GM18517 (cell line): ENCODE measurements at regions not wholly inside any gene's neighbourhood (a gene's known extent, or its start where the extent isn't known, plus 50 kb on each side); places are given as distances from the start of the nearest gene placed in this dataset.
"Not testable (repeated sequence)": the region's sequence is repeated elsewhere in the genome, so short reads cannot be mapped to it uniquely, and the experiment has no call there.

Source experiments
- ATAC-seq: cut with Tn5 transposase; IDR thresholded peaks from one replicate; pipeline ENCODE4 v1.9.1; 2021; ENCODE audit warnings: mild to moderate bottlenecking, moderate library complexity; ENCODE audit not compliant: unreplicated experiment

DNA sequence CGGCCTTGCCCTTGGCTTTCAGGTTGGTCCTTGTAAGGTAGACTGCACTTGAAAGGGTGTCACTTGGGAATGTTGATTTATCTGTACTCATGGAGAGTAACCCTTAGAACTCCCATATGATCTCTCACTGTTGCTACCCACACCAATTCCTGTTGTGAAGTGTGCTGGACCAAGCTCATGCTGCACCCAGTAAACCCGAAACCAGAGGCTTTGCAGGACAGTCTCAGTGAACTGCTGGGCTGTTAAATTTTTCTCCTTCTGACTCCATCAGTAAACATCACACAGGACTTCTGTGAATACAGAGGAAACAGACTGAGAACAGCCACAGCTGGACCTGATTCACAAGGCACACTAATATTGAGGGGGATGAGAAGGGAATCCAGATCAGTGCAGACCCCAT is 783.0 kb downstream of the TMEM121 start:
- peak; percentile 10 for ATAC-seq

DNA sequence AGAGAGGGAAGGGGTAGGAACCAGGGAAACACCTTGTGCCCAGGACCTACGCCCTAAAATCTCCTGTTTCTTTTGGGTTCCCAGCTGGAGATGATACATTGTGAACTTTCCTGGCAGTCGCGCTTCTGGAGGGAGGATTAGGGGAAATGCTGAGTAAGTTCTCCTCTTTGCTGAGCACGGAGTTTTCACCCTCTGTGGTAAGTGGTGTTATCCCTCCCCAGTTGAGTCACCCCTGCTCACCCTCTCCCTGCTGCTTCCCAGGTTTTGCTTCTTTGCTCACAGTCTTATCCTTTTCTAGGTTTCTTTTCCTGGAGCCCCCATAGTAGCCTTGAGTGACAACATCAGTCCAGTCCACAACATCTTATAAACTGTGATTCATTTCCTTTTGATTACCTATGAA is 789.1 kb downstream of the TMEM121 start:
- ATAC-seq: no peak

DNA sequence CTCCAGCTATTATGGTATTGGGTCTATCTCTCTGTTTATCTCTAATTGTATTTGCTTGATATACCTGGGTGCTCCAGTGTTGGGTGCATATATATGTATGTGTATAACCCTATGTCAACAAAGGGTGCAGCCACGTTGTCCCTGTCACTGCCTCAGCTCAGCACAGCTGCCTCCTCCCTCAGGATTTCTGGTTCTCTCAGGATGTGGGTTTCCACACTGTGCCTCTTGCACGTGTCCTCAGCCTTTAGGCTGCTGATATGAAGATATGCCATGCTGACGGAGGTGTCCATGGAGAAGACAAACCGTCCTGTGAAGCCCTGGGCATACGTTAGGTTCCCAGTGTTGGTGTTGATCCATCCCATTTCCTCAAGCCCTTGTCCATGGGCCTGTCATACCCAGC is 791.2 kb downstream of the TMEM121 start:
- no peak for ATAC-seq

DNA sequence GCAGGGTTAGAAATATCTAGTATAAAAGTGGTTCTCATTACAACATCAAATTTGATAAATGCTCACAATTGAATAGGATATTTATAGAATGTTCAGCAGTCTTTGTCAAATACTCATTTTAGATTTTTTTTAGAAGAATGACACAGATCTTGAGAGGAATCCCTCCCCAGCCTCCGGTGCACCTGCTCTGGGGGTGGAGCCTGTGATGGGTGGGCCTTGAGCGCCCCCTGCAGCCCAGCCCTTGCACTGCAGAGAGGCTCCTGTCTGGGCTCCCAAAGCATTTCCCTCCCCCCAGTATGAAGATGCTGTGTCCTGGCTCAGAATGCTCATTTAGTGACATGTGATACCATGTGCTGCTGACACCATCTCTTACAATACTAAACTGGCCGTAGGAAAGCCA is 792.3 kb downstream of the TMEM121 start:
- no peak for ATAC-seq

DNA sequence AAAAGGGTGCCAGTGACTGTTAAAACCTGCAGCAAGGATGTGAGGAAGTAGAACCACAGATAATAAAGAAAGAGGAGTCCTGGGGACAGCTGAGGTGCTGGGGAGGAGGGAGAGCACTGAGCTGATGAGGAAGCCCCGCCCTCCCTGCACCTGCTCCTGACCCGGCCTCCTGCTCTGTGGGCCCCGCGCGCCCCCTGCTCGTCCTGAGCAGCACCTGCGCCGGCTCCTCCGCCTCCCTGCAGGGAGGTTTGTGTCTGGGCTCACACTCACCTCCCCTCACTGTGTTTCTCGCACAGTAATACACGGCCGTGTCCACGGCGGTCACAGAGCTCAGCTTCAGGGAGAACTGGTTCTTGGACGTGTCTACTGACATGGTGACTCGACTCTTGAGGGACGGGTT is 797.6 kb downstream of the TMEM121 start:
- ATAC-seq: not testable (repeated sequence)

DNA sequence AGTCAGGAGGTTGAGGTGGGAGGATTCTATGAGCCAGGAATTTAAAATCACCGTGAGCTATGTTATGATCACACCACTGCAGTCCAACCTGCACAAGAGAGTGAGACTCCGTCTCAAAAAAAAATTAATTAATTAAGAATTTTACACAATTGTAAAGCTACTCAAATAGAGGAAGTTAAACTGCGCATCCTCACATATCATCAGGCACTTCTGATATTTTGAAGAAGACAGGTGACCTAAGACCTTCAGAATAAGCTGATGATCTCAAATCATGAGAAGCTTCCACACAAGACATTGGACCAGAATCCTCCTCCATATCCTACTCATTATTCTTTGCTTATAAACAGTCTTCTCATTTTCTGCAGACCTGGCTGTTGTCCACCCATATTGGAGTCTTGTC is 800.9 kb downstream of the TMEM121 start:
- ATAC-seq: no peak

DNA sequence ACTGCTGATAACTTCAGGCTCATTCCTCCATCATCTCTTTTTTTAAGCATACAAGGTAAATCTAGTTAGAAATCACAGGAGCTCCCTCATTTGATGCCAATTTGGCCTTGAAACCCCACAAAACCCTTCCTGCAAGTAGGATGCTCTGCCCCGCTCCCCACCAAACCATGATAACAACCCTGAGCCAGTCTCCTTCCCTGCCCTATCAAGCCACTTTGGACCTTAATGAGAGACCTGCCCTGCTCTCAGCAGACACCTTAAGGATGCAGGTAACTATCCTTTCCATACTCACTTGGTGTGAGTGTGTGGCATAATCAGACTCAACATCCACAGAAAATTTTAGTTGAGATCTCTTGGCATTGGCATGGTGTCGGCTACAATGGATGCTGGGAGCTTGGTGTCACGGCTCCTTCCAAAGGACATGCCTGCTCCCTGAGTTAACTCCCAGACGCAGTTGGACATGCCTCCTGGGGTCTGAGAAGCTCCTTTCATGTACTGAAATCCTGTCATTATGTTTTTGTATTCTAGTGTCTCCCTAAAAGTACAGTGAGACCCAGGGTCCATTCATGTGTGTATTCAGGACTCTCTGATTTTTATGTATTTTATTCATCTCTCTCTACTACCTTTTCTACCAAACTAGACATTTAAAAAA is 801.4 kb downstream of the TMEM121 start:
- ATAC-seq: not testable (repeated sequence)

DNA sequence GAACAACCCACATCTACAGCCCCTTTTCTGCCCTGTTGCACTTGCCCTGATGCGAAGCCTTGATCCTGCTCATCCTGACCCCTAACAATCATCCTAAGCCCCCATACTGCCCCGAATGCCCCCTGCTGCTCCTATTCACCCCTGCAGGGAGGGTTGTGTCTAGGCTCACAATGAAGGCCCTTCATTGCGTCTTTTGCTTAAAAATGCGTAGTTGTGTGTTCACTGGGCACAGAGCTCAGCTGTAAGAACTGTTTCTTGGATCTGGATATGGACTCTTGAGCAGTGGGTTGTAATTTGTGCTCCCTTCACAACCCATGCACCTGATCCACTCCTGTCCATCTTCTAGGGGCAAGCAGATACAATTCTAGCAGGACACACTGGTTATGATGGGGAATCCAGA is 802.9 kb downstream of the TMEM121 start:
- ATAC-seq: not testable (repeated sequence)

DNA sequence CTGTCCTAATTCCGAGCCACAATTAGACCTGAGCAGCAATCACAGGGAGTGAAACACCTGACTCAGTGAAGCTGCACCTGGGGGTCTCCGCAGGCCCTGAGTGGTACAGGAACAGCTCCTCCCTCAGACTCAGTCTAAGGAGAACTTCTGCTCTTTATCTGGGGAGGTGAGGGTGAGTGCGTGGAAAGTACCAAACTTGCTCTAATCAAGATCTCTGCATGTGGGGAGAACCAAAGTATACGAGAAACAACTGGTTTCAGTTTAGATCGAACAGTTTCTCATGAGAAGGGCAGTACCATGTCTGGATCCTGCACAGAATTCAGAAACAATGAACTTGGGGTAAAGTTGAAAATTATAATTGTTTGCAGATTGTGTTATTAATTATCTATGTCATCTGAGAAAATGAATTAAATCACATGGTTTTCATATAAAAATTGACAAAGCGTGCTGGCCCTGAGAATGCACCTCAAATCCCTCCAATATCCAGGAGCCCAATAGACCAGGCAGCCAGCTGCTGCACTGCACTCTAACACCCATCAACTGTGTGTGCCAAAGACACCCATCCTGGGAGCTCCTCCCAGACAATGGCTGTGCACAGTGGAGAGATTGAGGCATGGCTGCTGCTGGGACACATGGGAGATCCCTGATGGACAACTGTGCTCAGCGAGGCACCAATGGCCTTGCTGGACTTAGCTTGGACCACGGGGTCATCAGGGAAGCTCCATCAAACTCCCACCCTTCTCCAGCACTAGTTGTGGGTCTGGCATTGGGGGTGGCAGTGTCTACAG is 803.8 kb downstream of the TMEM121 start:
- not testable (repeated sequence) for ATAC-seq

DNA sequence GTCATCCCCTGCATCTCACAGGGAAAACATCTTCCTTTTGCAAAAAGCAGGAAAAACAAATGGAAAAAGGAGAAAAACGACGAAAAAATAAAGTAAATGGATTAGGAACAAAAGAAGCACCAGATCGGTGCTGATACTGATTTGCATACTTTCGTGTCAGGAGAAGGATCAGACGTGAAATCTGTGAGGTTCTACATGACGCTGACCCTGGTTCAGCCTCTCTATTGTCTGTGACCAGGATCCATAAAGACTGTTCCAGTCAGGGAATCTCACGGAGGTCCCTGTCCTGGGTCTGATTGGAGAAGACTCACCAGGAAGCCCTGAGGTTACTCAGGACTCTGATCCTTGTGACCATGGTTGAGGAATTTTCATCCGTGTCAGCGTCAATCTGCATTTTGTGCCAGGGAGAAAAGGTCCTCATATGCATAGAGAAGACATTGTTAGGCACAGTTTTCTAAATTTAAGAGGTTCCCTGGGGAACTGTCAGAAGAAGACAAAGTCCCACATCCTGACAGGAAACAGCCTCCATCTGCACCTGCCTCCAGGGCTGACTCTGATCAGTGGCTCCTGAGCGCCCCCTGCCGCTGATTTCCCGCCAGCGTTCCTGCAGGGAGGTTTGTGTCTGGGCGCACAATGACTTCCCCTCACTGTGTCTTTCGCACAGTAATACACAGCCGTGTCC is 808.2 kb downstream of the TMEM121 start:
- ATAC-seq: not testable (repeated sequence)

DNA sequence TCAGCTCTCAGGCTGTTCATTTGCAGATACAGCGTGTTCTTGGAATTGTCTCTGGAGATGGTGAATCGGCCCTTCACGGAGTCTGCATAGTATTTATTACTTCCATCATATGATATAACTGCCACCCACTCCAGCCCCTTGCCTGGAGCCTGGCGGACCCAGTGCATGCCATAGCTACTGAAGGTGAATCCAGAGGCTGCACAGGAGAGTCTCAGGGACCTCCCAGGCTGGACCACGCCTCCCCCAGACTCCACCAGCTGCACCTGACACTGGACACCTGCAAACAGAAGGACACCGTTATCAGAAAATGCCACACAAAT is 808.7 kb downstream of the TMEM121 start:
- ATAC-seq: not testable (repeated sequence)

DNA sequence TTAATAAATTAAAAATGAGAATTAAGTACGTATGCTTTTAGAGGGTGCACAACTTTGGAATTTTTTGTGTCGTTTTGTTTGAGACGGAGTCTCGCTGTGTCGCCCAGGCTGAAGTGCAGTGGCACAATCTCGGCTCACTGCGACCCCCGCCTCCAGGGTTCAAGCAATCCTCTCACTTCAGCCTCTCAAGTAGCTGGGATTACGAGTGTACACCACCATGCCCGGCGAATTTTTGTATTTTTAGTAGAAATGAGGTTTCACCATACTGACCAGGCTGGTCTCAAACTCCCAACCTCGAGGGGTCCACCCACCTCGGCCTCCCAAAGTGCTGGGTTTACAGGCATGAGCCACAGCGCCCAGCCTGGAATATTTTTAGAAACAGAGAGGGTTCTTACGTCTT is 812.4 kb downstream of the TMEM121 start:
- ATAC-seq: not testable (repeated sequence)

DNA sequence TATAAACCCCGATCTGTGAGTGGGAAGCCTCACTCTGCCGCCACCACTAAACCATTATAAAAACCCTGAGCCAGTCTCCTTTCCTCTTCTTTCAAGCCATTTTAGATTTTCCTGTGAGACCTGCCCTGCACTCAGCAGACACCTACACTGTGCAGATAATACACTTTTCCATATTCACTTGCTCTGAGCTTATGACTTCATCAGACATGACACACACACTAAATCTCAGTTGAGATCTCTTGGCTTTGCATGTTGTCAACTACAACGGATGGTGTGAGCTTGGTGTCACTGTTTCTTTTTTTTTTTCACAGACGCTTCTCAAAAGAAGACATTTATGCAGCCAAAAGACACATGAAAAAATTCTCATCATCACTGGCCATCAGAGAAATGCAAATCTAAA is 814.3 kb downstream of the TMEM121 start:
- ATAC-seq: not testable (repeated sequence)

DNA sequence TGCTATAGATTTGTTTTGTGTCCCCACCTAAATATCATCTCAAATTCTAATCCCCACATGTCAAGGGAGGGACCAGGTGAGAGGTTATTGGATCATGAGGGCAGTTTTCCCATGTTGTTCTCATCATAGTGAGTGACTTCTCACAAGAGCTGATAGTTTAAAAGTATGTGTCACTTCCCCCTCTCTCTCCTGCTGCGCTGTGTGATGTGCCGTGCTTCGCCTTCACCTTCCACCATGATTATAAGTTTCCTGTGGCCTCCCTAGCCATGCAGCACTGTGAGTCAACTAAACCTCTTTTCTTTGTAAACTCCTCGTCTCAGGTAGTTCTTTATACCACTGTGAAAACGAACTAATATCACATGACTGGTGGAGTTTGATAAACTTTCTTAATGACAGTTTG is 814.8 kb downstream of the TMEM121 start:
- not testable (repeated sequence) for ATAC-seq

DNA sequence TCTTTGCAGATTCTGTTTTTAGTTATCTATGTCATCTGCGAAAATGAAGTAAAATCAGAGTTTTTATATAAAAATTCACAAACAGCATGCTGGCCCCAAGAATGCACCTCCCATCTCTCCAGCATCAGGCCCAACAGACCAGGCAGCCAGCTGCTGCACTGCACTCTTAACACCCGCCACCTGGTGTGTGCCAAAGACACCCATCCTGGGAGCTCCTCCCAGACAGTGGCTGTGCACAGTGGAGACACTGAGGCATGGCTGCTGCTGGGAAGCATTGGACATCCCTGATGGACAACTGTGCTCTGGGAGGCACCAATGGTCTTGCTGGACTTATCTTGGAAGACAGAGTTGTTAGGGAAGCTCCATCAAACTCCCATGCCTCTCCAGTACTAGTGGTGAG is 817.2 kb downstream of the TMEM121 start:
- no peak for ATAC-seq

DNA sequence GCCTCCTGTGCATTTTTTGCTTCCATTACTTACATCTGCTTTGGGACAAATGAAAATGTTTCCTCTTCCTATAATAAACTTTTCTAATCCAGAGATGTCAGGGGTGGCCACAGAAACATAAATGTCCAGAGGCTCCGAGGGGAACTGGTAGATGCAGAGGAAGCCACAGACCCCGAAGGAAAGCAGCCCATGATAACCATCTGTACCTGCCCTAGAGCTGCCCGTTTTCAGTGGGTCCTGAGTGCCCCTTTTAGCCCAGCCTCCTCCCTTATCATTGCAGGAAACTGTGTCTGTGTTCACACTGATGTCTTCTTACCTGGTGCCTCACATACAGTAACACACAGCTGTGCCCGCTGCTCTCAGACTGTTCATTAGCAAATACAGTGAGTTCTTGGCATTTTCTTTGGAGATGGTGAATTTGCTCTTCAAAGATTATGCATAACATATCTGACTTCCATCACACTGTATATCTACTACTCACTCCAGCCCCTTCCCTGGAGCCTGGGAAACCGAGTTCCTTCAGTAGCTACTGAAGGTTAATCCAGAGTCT is 817.8 kb downstream of the TMEM121 start:
- not testable (repeated sequence) for ATAC-seq

DNA sequence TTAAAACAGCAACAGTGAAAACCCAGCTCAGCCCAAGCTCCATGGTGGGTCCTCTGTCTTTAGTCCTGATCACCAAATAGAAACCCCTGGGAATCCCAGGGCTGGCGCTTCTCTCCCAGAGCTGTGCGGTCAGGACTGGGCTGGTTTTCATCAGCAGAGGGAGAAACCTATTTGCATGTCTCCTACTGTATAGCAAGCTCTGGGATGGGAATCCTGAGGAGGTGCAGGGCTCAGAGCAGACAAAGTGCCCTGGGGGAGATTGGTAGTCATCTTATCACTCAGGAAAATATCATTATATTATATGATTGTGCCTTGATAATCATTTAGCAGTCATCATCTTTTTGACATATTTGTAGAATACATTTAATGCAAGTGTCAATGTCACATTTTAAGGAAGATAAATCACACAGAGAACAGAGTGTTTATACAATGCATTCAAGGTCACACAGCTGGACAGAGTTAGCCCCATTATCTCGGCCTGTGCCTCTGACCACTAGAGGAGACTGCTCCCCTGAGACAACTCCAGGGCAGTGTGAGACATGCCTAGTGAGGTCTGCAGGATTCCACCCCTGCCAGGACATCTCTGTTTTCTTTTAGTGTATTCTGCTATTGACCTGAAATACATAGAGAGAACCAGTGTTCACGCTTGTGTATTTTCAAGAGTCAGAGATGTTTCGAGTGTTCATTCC is 818.6 kb downstream of the TMEM121 start:
- not testable (repeated sequence) for ATAC-seq

DNA sequence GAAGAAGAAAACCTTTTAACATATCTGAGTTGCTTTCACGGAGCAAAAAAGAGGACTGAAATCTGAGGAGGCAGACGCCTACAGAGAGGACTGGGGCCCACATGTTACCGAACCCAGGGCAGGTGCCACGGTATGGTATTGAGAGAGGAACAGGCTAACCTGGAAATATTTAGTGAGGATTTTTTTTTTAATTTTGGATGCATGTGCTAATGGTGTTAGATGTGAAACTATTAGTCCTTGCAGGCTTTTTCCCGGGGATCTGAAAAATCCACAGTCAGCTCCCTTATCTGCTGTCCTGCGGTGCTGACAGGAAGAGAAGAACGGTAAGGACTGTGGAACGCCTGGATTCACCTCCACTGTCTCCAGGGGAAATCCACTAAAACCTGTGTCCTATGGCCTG is 819.7 kb downstream of the TMEM121 start:
- no peak for ATAC-seq

DNA sequence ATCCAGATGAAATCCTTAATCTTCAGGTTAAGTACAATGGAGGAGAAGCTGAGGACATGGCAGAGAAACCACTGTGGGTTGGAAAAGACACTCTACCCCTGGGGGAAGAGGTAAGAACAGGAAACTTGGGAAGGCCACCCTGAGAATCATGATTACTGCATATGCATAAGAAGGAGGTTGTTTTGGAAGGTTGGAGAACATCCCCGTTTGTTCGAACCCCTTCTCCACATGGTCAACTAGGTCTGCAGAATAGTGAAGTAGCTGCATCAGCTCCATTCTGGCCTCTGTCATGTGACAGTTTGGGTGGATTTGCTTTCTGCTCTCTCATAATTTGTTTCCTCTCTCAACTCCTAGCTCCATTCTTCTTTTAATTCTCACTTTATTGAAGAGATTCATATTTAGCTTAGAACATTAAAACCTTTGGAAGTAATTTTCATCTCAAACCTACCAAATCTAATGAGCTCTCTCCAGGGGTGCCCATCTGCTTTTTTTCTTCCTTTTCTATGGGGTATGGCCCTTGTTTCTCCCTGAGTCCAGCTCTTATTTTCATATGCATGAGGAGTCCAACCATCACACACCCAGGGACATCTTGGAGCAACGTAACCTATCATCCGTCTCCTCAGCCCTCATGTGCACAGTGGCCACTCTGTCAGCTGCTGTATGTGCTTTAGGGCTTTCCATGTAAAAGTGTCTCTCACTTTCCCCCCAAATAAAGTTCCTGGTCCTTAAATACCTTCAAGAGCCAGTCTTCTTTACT is 820.3 kb downstream of the TMEM121 start:
- ATAC-seq: no peak

DNA sequence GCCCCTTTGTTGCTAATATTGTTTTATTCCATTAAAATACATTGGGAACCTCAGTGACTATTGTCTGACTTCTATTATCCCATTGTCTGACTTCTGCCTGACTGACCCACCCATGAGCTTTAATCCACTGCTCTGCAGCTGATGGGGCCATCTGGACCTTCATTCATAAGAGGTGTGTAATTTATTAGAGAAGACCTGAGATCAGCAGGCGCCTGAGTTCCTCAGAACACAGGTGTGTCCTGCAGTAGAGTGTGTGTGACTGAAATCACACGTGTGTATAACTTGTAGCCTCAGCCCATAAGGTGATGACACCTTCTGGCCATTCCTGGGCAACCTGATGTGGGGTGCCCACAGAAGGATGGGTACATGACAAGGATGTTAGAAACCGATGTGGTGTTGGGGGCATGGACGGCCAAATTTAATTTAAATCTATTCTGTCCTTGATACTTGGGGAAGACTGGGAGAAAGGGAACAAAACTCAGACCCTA is 821.0 kb downstream of the TMEM121 start:
- ATAC-seq: no peak
